H9 (cell line): ENCODE measurements at regions not wholly inside any gene's neighbourhood (a gene's known extent, or its start where the extent isn't known, plus 50 kb on each side); places are given as distances from the start of the nearest gene placed in this dataset.

Source experiments
- DNase-seq: peaks from one replicate; pipeline ENCODE4 v3.0.0-alpha.2; 2017
- H2AFZ ChIP-seq: one replicate; pipeline ENCODE4 v1.6.1; 2013; ENCODE audit warnings: mild to moderate bottlenecking, low read length, control low read depth, moderate library complexity
- H2AK5ac ChIP-seq: 2 replicates; pipeline ENCODE4 v1.6.1; 2013; ENCODE audit warnings: low read length, control low read depth, mixed read lengths; ENCODE audit not compliant: insufficient read length
- H2BK120ac ChIP-seq: one replicate; pipeline ENCODE4 v1.6.1; 2013; ENCODE audit warnings: low read depth, mild to moderate bottlenecking, low read length, control low read depth, inconsistent platforms; ENCODE audit not compliant: poor library complexity, severe bottlenecking
- H2BK12ac ChIP-seq: 2 replicates; pipeline ENCODE4 v1.6.1; 2013; ENCODE audit warnings: low read length, control low read depth, mixed read lengths, low read depth; ENCODE audit not compliant: insufficient read length
- H2BK15ac ChIP-seq: 2 replicates; pipeline ENCODE4 v1.6.1; 2013; ENCODE audit warnings: low read depth, low read length, control low read depth
- H2BK20ac ChIP-seq: one replicate; pipeline ENCODE4 v1.6.1; 2013; ENCODE audit warnings: low read depth, mild to moderate bottlenecking, low read length, control low read depth, inconsistent platforms; ENCODE audit not compliant: poor library complexity, severe bottlenecking
- H2BK5ac ChIP-seq: 2 replicates; pipeline ENCODE4 v1.6.1; 2013; ENCODE audit warnings: low read length, control low read depth, mixed read lengths; ENCODE audit not compliant: insufficient read length
- H3K14ac ChIP-seq: 2 replicates; pipeline ENCODE4 v1.6.1; 2013; ENCODE audit warnings: low read length, control low read depth; ENCODE audit not compliant: insufficient read depth
- H3K18ac ChIP-seq: 2 replicates; pipeline ENCODE4 v1.6.1; 2013; ENCODE audit warnings: low read depth, mild to moderate bottlenecking, mixed read lengths, low read length, control low read depth; ENCODE audit not compliant: insufficient read length
- H3K23ac ChIP-seq: 2 replicates; pipeline ENCODE4 v1.6.1; 2013; ENCODE audit warnings: low read length, control low read depth, mixed read lengths, low read depth; ENCODE audit not compliant: insufficient read length
- H3K23me2 ChIP-seq: 2 replicates; pipeline ENCODE4 v1.6.1; 2013; ENCODE audit warnings: low read depth, mild to moderate bottlenecking, mixed read lengths, low read length, control low read depth; ENCODE audit not compliant: insufficient read length, poor library complexity, severe bottlenecking
- H3K27ac ChIP-seq: 2 replicates; pipeline ENCODE4 v1.5.1; 2013; ENCODE audit warnings: low read length, control low read depth, mixed read lengths, low read depth; ENCODE audit not compliant: insufficient read length
- H3K27me3 ChIP-seq: 2 replicates; pipeline ENCODE4 v1.6.1; 2013; ENCODE audit warnings: low read length, control low read depth, inconsistent platforms; ENCODE audit not compliant: insufficient read depth
- H3K4ac ChIP-seq: 2 replicates; pipeline ENCODE4 v1.6.1; 2013; ENCODE audit warnings: low read depth, mild to moderate bottlenecking, control low read depth, inconsistent platforms, low read length, moderate library complexity
- H3K4me1 ChIP-seq: 2 replicates; pipeline ENCODE4 v1.6.1; 2013; ENCODE audit warnings: low read length, control low read depth, inconsistent platforms; ENCODE audit not compliant: insufficient read depth
- H3K4me2 ChIP-seq: 2 replicates; pipeline ENCODE4 v1.6.1; 2013; ENCODE audit warnings: low read length, control low read depth, mixed read lengths; ENCODE audit not compliant: insufficient read length, insufficient read depth
- H3K56ac ChIP-seq: 2 replicates; pipeline ENCODE4 v1.6.1; 2013; ENCODE audit warnings: low read depth, mild to moderate bottlenecking, mixed read lengths, low read length, control low read depth; ENCODE audit not compliant: insufficient read length
- H3K79me1 ChIP-seq: 2 replicates; pipeline ENCODE4 v1.6.1; 2013; ENCODE audit warnings: low read depth, mild to moderate bottlenecking, moderate library complexity, low read length, control low read depth, inconsistent platforms; ENCODE audit not compliant: insufficient read depth, poor library complexity, severe bottlenecking
- H3K79me2 ChIP-seq: 2 replicates; pipeline ENCODE4 v1.6.1; 2013; ENCODE audit warnings: low read length, control low read depth, inconsistent platforms; ENCODE audit not compliant: insufficient read depth
- H3K9ac ChIP-seq: 2 replicates; pipeline ENCODE4 v1.6.1; 2013; ENCODE audit warnings: low read length, control low read depth, mixed read lengths; ENCODE audit not compliant: insufficient read length; ENCODE audit errors: extremely low read depth
- H3K9me3 ChIP-seq: one replicate; pipeline ENCODE4 v1.6.1; 2013; ENCODE audit warnings: low read depth, low read length, inconsistent platforms; ENCODE audit not compliant: control insufficient read depth
- H3T11ph ChIP-seq: one replicate; pipeline ENCODE4 v1.6.1; 2013; ENCODE audit warnings: mild to moderate bottlenecking, low read length, control low read depth, inconsistent platforms
- H4K20me1 ChIP-seq: one replicate; pipeline ENCODE4 v1.6.1; 2013; ENCODE audit not compliant: control insufficient read depth, insufficient read length, insufficient read depth
- H4K5ac ChIP-seq: 2 replicates; pipeline ENCODE4 v1.6.1; 2013; ENCODE audit warnings: low read depth, mild to moderate bottlenecking, mixed read lengths, low read length, control low read depth; ENCODE audit not compliant: insufficient read length
- H4K8ac ChIP-seq: replicated peaks from 2 replicates; pipeline ENCODE4 v1.6.1; 2013; ENCODE audit warnings: low read length, control low read depth, mixed read lengths, low read depth; ENCODE audit not compliant: insufficient read length
- H4K91ac ChIP-seq: 2 replicates; pipeline ENCODE4 v1.6.1; 2013; ENCODE audit warnings: low read depth, mild to moderate bottlenecking, moderate library complexity, mixed read lengths, low read length, control low read depth; ENCODE audit not compliant: insufficient read length
- H3K27ac Mint-ChIP-seq, 3 experiments: 2 replicates in 2 of 3; 3 replicates in 1 of 3; pipeline ENCODE4 v1.8.0; 2020 to 2021; ENCODE audit warnings: mixed read lengths in 3 of 3, mild to moderate bottlenecking in 1 of 3, moderate library complexity in 1 of 3
- H3K27me3 Mint-ChIP-seq: 2 replicates; pipeline ENCODE4 v1.8.0; 2021; ENCODE audit warnings: low read depth, mild to moderate bottlenecking, moderate library complexity, mixed read lengths
- H3K36me3 Mint-ChIP-seq, 3 experiments: 2 replicates in 2 of 3; 3 replicates in 1 of 3; pipeline ENCODE4 v1.8.0; 2020 to 2021; ENCODE audit warnings: low read depth in 3 of 3, mixed read lengths in 3 of 3; ENCODE audit not compliant: insufficient read depth in 1 of 3
- H3K4me1 Mint-ChIP-seq, 2 experiments: 2 replicates each; pipeline ENCODE4 v1.8.0; 2020; ENCODE audit warnings: mixed read lengths in 2 of 2
- H3K4me3 Mint-ChIP-seq, 2 experiments: 2 replicates in 1 of 2; 3 replicates in 1 of 2; pipeline ENCODE4 v1.8.0; 2020 to 2021; ENCODE audit warnings: mild to moderate bottlenecking in 2 of 2, mixed read lengths in 2 of 2, moderate library complexity in 1 of 2
- H3K9me3 Mint-ChIP-seq, 2 experiments: 2 replicates in 1 of 2; 3 replicates in 1 of 2; pipeline ENCODE4 v1.8.0; 2020; ENCODE audit warnings: mild to moderate bottlenecking in 2 of 2, mixed read lengths in 2 of 2, moderate library complexity in 1 of 2
- WGBS: extraction: QIAGEN DNeasy Blood & Tissue Kit; methylation state at CpG from one replicate; pipeline ENCODE4 v1.1.7; 2013; ENCODE audit warnings: missing lambda C conversion rate, low lambda C conversion rate, mixed read lengths; ENCODE audit not compliant: insufficient read length; ENCODE audit errors: extremely low coverage; 5-methylcytosine and 5-hydroxymethylcytosine counted together
- TF ChIP-seq, protein P1 (sequence below): fragments of 200-600 bp; sonication (generic); conservative IDR thresholded peaks from 3 replicates; pipeline ENCODE4 v1.8.0; 2021; ENCODE audit warnings: antibody characterized with exemption, mild to moderate bottlenecking

DNA sequence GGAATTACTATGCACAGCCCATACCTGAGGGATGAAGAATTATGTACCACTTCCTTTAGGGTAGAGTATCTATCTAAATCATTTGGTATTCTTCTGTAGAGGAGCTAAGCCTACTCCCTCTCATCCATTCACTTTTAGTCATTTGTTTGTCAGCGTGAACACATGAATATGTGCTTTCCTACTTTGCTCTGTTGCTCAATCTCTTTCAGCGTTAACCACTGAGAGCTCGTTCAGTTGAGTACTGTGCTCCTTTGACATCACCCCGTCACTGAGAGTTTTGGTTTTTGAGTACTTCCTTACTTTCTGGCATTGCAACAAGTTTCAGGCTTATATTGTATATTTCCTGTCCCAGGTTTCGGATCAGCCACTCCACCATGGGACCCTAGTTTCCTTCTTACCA is 700.6 kb downstream of the NLGN4X start:
- H3K4ac ChIP-seq: no peak overlapping the region
- H2BK20ac ChIP-seq: no peak overlapping the region
- no peak overlapping the region for H3K4me3 Mint-ChIP-seq
- no peaks in the 10 kb centered on the region for H3K27me3 ChIP-seq
- H4K91ac ChIP-seq: no peak overlapping the region
- no peaks in the 10 kb centered on the region for H3K4me1 ChIP-seq
- H3K4me2 ChIP-seq: no peak overlapping the region
- no peak overlapping the region for H2AK5ac ChIP-seq
- no peak overlapping the region for H4K5ac ChIP-seq
- no peaks in the 10 kb centered on the region for H3K4me1 Mint-ChIP-seq
- H2AFZ ChIP-seq: peak overlapping the region; percentile 8
- WGBS: no CpG with 5 or more reads among the region's 5 CpGs
- H4K20me1 ChIP-seq: no peaks in the 10 kb centered on the region
- H2BK5ac ChIP-seq: no peak overlapping the region
- no peaks in the 10 kb centered on the region for H3K23me2 ChIP-seq
- no peaks in the 10 kb centered on the region for H3K79me2 ChIP-seq
- H3K79me1 ChIP-seq: no peaks in the 10 kb centered on the region
- no peak overlapping the region for H3K9ac ChIP-seq
- H3K36me3 Mint-ChIP-seq: no peaks in the 10 kb centered on the region
- H3K56ac ChIP-seq: no peak overlapping the region
- H3K9me3 ChIP-seq: no peaks in the 10 kb centered on the region
- H3K9me3 Mint-ChIP-seq: peaks cover 0 to 2% of the 10 kb centered on the region in 2 experiments; a peak in 1 of 5 replicates
- H2BK120ac ChIP-seq: no peak overlapping the region
- no peak overlapping the region for H3K27ac Mint-ChIP-seq
- no peaks in the 10 kb centered on the region for H3K27me3 Mint-ChIP-seq
- H3T11ph ChIP-seq: no peak overlapping the region
- H3K23ac ChIP-seq: no peak overlapping the region
- no peak overlapping the region for H4K8ac ChIP-seq
- no peak overlapping the region for H3K18ac ChIP-seq
- no peak overlapping the region for H3K14ac ChIP-seq
- H2BK15ac ChIP-seq: no peak overlapping the region
- H2BK12ac ChIP-seq: no peak overlapping the region
- H3K27ac ChIP-seq: no peak overlapping the region
- TF ChIP-seq, protein P1, sequence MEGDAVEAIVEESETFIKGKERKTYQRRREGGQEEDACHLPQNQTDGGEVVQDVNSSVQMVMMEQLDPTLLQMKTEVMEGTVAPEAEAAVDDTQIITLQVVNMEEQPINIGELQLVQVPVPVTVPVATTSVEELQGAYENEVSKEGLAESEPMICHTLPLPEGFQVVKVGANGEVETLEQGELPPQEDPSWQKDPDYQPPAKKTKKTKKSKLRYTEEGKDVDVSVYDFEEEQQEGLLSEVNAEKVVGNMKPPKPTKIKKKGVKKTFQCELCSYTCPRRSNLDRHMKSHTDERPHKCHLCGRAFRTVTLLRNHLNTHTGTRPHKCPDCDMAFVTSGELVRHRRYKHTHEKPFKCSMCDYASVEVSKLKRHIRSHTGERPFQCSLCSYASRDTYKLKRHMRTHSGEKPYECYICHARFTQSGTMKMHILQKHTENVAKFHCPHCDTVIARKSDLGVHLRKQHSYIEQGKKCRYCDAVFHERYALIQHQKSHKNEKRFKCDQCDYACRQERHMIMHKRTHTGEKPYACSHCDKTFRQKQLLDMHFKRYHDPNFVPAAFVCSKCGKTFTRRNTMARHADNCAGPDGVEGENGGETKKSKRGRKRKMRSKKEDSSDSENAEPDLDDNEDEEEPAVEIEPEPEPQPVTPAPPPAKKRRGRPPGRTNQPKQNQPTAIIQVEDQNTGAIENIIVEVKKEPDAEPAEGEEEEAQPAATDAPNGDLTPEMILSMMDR: no peak
- no peak for DNase-seq
